Common myeloid progenitor, CD34-positive (primary cell): ENCODE measurements at regions not wholly inside any gene's neighbourhood (a gene's known extent, or its start where the extent isn't known, plus 50 kb on each side); places are given as distances from the start of the nearest gene placed in this dataset.

Source experiments
- CTCF ChIA-PET: fragments of 350-600 bp; sonication (Branson Sonifier 250); formaldehyde crosslinking; loops from one replicate; lab custom pipeline; 2021; ENCODE audit warnings: antibody characterized with exemption; lab: Charles Lee
- POLR2A ChIA-PET: fragments of 350-600 bp; sonication (Branson Sonifier 250); formaldehyde crosslinking; loops from one replicate; lab custom pipeline; 2021; ENCODE audit warnings: antibody characterized with exemption; lab: Charles Lee
- DNase-seq, 3 donors: peaks; one replicate each; pipeline versions ENCODE4 v3.0.0 to v3.0.0-alpha.2; 2013
- H3K27ac ChIP-seq, 2 experiments: 1 replicate in 1 of 2; 2 replicates in 1 of 2; pipeline ENCODE4 v1.7.0; 2013; ENCODE audit warnings: inconsistent platforms in 2 of 2, low read length in 2 of 2, mild to moderate bottlenecking in 2 of 2, low read depth in 1 of 2, moderate library complexity in 1 of 2; ENCODE audit not compliant: severe bottlenecking in 2 of 2, insufficient read depth in 1 of 2, poor library complexity in 1 of 2
- H3K27me3 ChIP-seq, 5 experiments: replicated peaks in 2 of 5; 1 replicate in 3 of 5; 2 replicates in 2 of 5; pipeline versions ENCODE4 v1.6.1 to v1.7.0; 2013; ENCODE audit warnings: low read length in 4 of 5, mild to moderate bottlenecking in 2 of 5, moderate library complexity in 2 of 5, inconsistent platforms in 1 of 5; ENCODE audit not compliant: insufficient read depth in 5 of 5, control insufficient read depth in 4 of 5
- H3K36me3 ChIP-seq, 4 experiments: 1 replicate in 2 of 4; 2 replicates in 2 of 4; pipeline versions ENCODE4 v1.6.1 to v1.7.0; 2013; ENCODE audit warnings: low read length in 3 of 4, control low read depth in 1 of 4, mild to moderate bottlenecking in 1 of 4; ENCODE audit not compliant: control insufficient read depth in 4 of 4, insufficient read depth in 4 of 4
- H3K4me1 ChIP-seq, 4 experiments: 1 replicate in 3 of 4; 2 replicates in 1 of 4; pipeline versions ENCODE4 v1.6.1 to v1.7.1; 2013; ENCODE audit warnings: low read length in 3 of 4, mild to moderate bottlenecking in 3 of 4, control low read depth in 1 of 4, inconsistent platforms in 1 of 4, moderate library complexity in 1 of 4; ENCODE audit not compliant: control insufficient read depth in 4 of 4, insufficient read depth in 4 of 4; ENCODE audit errors: control extremely low read depth in 1 of 4
- H3K4me3 ChIP-seq, 7 experiments: 1 replicate in 4 of 7; 2 replicates in 3 of 7; pipeline versions ENCODE4 v1.5.1 to v1.7.0; 2013; ENCODE audit warnings: mild to moderate bottlenecking in 7 of 7, low read length in 6 of 7, moderate library complexity in 6 of 7, inconsistent platforms in 2 of 7, low read depth in 2 of 7, control low read depth in 1 of 7; ENCODE audit not compliant: insufficient read depth in 4 of 7, control insufficient read depth in 1 of 7; ENCODE audit errors: extremely low read depth in 1 of 7
- H3K9me3 ChIP-seq, 5 experiments: 1 replicate in 4 of 5; 2 replicates in 1 of 5; pipeline versions ENCODE4 v1.6.1 to v1.7.1; 2013; ENCODE audit warnings: low read length in 4 of 5, mild to moderate bottlenecking in 2 of 5, inconsistent platforms in 1 of 5, low read depth in 1 of 5, moderate library complexity in 1 of 5; ENCODE audit not compliant: control insufficient read depth in 4 of 5, insufficient read depth in 2 of 5; ENCODE audit errors: control extremely low read depth in 1 of 5
- WGBS: methylation state at CpG from one replicate; pipeline ENCODE4 v1.1.5; 2013; ENCODE audit not compliant: insufficient coverage; 5-methylcytosine and 5-hydroxymethylcytosine counted together

DNA sequence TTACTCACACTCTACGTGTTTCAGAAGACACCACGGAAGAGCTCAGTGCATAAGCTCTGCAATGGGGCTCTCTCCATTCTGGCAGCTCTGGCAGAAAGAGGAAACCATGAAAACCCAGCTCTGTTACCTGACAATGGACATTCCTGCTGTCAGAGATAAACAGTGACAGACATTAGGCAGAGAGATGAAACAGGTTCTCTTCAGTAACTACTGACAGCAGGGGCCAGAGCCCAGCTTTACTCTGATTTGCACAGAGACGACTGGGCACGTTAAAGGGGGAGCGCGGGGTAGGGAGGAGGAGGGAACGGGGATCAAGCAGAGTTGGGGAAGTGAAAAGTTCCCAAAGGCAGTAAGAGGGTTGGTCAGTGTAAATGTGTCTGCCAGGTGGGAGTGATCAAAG, 206.1 kb downstream of the RAMP3 start:
- Histone ChIP-seq H3K36me3 (no peaks in the 10 kb centered on the region), H3K27me3 (peaks cover 0 to 2% (median 0%) of the 10 kb centered on the region in 5 experiments), H3K4me3 (no peak overlapping the region), H3K4me1 (no peaks in the 10 kb centered on the region), H3K9me3 (peaks cover 0 to 2% (median 0%) of the 10 kb centered on the region in 5 experiments), H3K27ac (no peak overlapping the region)
- ChIA-PET POLR2A (no interaction called here), CTCF (no interaction called here)
- no peak for DNase-seq
- WGBS: 53% methylated on average over 7 of the region's 7 CpGs

- POLR2A ChIA-PET: no interaction called here
- no peaks in the 10 kb centered on the region for H3K36me3 ChIP-seq
- WGBS: 81% methylated on average over 3 of the region's 4 CpGs
Observed at GRCh38 chr7:45365341-45365740, 207.8 kb downstream of the RAMP3 start.

DNA sequence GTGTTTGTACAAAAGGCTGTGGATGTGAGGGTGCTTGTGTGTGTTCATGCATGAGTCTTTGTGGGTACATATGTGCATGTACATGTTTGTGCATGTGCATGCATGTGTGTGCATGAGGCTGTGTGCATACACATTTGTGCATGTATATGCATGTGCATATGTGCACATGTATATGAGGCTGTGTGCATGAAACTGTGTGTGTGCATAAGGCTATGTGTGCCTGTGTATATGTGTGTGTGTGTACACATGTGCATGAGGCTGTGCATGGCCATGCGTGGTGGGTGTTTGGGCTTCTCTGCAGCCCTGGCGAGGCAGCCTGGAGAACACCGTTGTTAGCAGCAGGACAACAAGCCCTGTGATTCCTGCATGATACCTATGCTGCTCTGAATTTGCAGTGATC, 207.7 kb upstream of the ADCY1 start:
- no peaks in the 10 kb centered on the region for H3K4me1 ChIP-seq
- ChIA-PET CTCF (no interaction called here), POLR2A (no interaction called here)
- H3K27me3 ChIP-seq: peaks cover 0 to 2% (median 0%) of the 10 kb centered on the region in 5 experiments
- no peak overlapping the region for H3K4me3 ChIP-seq
- H3K36me3 ChIP-seq: no peaks in the 10 kb centered on the region
- H3K9me3 ChIP-seq: no peaks in the 10 kb centered on the region
- WGBS: 88% methylated on average over 3 of the region's 3 CpGs
- no peak overlapping the region for H3K27ac ChIP-seq
- no peak for DNase-seq

More at GRCh38 chr7:45365341-45365740, 207.8 kb downstream of the RAMP3 start:
- Histone ChIP-seq H3K27ac (no peak overlapping the region), H3K27me3 (peaks cover 0 to 2% (median 0%) of the 10 kb centered on the region in 5 experiments), H3K4me1 (no peaks in the 10 kb centered on the region), H3K4me3 (no peak overlapping the region), H3K9me3 (no peaks in the 10 kb centered on the region)
- CTCF ChIA-PET: no interaction called here
- DNase-seq: no peak

DNA sequence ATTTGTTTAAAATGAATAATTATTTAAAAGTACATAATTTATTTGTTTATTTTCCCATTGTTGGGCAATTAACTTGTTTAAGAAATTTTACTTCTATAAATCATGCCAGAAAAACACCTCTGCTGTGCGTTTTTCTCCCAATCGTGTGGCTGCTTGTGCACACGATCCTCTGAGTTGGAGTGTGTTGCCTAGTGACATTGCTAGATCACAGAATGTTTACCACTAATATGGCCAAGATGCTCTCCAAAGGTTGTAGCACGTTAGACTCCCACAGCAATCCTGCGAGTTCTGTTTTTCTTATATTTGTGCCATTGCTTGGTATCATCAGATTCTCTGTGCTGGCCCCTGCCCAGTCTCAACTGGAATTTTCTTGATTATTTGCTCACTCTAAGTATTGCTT, 207.1 kb upstream of the ADCY1 start:
- H3K36me3 ChIP-seq: no peaks in the 10 kb centered on the region
- H3K4me3 ChIP-seq: no peak overlapping the region
- no peaks in the 10 kb centered on the region for H3K4me1 ChIP-seq
- 72% methylated on average over 5 of the region's 5 CpGs for WGBS
- ChIA-PET POLR2A (no interaction called here), CTCF (no interaction called here)
- no peak overlapping the region for H3K27ac ChIP-seq
- no peak for DNase-seq
- no peaks in the 10 kb centered on the region for H3K9me3 ChIP-seq
- H3K27me3 ChIP-seq: peaks cover 0 to 2% (median 0%) of the 10 kb centered on the region in 5 experiments

DNA sequence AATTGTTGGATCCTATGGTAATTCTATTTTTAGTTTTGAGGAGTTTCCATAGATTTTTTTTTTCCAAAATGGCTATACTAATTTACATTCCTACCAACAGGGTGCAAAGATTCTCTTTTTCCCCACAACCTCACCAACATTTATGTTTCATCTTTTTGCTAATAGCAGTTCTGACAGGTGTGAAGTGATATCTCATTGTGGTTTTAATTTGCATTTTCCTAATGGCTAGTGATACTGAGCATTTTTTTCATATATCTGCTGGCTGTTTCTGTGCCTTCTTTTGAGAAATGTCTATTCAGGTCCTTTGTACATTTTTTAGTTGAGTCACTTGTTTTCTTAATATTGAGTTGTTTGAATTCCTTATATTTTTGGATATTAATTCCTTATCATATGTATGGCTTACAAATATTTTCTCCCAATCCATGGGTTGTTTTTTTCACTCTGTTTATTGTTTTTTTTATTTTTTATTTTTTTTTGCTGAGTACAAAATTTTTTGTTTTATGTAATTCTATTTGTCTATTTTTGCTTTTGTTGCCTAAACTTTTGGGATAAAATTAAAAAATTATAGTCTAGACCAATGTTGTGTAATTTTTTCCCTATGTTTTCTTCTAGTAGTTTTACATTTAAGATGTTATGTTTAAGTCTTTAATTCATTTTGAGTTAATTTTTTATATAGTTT, 205.9 kb upstream of the ADCY1 start:
- Histone ChIP-seq H3K36me3 (no peaks in the 10 kb centered on the region), H3K4me1 (no peaks in the 10 kb centered on the region), H3K27me3 (peaks cover 0 to 2% (median 0%) of the 10 kb centered on the region in 5 experiments), H3K4me3 (no peak overlapping the region), H3K9me3 (no peaks in the 10 kb centered on the region), H3K27ac (no peak overlapping the region)
- DNase-seq: no peak
- ChIA-PET CTCF (no interaction called here), POLR2A (no interaction called here)

- POLR2A ChIA-PET: no interaction called here
- WGBS: 87% methylated on average over 2 of the region's 4 CpGs
- H3K4me1 ChIP-seq: no peaks in the 10 kb centered on the region
Observed at GRCh38 chr7:45384499-45384898, 189.7 kb upstream of the ADCY1 start.

DNA sequence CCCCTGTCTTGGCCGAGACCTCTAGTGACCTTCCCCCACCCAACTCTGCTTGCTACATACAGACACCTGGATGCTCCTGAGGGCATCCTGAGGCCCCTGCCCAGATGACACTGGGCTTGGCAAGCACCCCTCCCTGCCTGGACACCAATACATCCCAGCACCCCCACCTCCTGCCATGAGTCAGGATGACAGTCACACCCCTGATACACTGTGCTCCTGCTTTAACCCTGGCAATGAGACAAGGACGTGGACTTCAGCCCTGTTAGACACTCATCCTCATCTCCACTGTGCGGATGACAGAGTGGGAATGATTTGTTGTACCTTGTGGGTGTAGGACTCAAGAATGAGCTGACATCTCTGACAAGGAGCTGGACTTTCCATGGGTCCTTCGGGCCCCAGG, 186.3 kb upstream of the ADCY1 start:
- no peaks in the 10 kb centered on the region for H3K36me3 ChIP-seq
- DNase-seq: no peak
- H3K9me3 ChIP-seq: peaks cover 0 to 2% (median 0%) of the 10 kb centered on the region in 5 experiments
- H3K27ac ChIP-seq: no peak overlapping the region
- H3K4me1 ChIP-seq: no peaks in the 10 kb centered on the region
- ChIA-PET POLR2A (no interaction called here), CTCF (no interaction called here)
- no peaks in the 10 kb centered on the region for H3K27me3 ChIP-seq
- 92% methylated on average over 2 of the region's 4 CpGs for WGBS
- no peak overlapping the region for H3K4me3 ChIP-seq

More at GRCh38 chr7:45384499-45384898, 189.7 kb upstream of the ADCY1 start:
- H3K27ac ChIP-seq: no peak overlapping the region
- no peaks in the 10 kb centered on the region for H3K36me3 ChIP-seq
- CTCF ChIA-PET: no interaction called here
- H3K4me3 ChIP-seq: no peak overlapping the region
- H3K27me3 ChIP-seq: no peaks in the 10 kb centered on the region
- H3K9me3 ChIP-seq: no peaks in the 10 kb centered on the region
- DNase-seq: no peak
